AG08395 (cell line): ENCODE measurements at regions not wholly inside any gene's neighbourhood (a gene's known extent, or its start where the extent isn't known, plus 50 kb on each side); places are given as distances from the start of the nearest gene placed in this dataset.

Source experiments
- DNase-seq: peaks from one replicate; pipeline ENCODE4 v3.0.0; 2012; ENCODE audit warnings: mixed read lengths, low spot score

DNA sequence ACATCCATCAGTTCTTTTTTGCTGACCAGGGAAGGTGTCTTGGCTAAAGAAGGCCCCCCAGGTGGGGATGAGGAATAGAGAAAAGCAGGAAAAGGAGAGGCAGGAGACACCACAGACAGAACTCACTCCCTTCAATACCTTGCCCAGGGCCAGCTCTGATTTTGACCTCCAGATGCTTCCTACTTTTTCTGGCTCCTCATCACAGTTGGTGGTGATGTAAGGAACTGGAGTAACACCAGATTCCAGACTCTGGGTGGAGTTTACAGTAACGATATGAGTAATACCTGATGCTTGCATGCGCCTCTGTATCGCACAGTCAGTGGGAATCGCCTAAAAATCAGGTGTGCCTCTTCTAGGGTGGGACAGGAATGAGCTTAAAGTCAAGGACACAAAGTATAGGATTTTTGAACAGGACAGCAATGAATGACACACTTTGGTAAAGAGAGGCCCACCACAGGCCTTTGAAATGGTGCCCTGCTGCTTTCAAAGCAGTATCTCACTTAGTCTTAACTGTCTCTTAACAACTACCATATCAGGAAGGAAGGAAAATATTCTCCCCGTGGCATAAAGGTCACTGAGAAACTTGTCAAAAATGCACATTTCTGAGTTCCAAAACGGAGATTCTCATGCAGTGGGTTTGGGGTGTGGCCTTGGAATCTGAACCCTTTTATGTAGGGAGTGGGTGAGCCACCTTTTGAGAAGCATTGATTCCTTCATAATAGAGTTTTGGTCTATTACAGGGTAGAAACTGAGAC is 140.8 kb downstream of the SNX19 start:
- peak; percentile 45 for DNase-seq

GRCh38 chr11:130776061-130776419 is 140.2 kb downstream of the SNX19 start:
- no peak for DNase-seq

DNA sequence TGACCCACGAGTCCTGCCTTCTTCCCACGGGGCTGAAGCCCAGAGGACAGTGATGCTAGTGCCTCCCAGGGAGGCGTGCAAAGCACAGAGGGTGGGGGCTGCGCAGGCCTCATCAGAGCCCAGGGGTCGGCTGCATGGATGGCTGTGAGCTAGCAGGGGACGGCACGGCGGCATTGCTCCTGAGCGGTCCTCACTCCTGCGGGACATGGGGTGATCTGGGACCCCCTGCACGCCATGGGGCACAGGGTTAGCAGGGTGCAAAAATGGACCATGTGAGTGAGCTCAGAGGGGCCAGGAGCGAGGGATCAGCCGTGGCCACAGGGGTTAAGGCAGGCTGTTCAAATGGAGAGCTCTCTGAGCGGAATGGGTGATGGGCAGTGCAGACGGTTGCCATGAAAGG is 138.3 kb downstream of the SNX19 start:
- DNase-seq: no peak

DNA sequence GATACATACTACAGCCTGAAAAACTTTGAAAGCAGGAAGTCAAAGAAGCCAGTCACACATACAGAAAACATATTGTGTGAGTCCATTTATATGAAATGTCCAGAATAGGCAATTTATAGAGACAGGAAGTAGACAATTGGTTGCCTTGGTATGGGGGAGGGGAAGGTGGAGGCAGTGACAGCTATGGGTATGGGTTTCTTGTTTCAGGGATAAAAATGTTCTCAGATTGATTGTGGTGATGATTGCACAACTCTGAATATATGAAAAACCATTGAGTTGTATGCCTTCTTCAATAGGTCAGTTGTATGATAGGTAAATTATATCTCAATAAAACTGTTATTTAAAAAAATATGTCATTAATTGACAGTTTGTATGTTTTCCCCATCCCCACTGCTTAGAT is 137.6 kb downstream of the SNX19 start:
- no peak for DNase-seq

DNA sequence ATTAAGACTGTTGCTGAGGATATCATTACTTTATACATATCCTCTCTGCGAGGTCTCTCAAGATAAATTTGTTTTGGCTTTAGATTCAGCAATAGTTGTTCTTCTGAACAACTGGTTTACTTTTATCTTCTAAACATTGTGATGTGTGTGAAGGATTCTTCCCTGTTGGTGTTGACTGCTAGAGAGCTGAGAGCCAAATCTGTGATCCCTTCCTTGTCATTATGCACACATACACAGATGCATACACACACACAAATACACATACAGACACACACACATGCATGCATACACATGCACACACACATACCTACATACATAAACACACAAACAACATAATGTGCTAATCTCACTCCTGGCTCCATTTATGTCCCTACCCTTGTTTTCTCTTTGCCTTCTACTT is 137.0 kb downstream of the SNX19 start:
- no peak for DNase-seq

DNA sequence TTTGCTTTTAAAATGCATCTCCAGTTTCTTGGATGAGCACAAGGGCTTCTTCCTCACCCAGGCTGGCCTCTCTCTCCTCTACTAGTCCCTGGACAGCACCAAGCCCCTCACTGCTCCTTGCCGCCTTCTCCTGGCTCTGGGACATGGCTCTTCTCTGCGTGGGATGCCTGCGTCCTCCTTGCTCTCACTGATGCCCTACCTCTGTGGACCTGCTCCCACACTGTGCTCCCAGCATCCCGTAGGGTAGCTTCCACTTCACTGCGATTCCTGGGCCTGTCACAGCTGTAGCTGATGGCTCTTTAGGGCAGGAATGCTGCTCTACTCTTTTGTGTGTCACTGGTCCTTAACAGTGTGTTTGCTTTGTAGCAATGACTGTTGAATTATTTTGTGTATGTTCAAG is 136.3 kb downstream of the SNX19 start:
- no peak for DNase-seq

DNA sequence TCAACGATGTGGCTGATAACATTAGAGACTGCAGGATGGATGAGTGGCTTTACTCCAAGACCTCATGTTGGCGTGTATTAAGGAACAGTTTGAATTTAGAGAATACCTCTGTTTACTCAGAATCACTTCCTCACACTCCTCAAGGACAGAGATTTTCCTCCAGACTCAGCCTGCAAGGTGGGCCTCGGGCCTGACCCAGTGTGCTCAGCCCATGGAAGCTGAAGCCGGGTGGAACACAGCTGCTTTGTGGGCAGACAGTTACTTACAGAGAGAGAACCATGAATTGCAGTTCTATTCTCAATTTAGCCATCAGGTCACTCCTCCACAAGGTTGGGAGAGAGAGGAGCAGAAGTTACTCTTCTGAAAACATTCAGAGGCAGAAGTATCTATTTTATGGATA is 135.8 kb downstream of the SNX19 start:
- no peak for DNase-seq

GRCh38 chr11:130781931-130782330 is 134.3 kb downstream of the SNX19 start:
- DNase-seq: peak; percentile 75

- DNase-seq: peak; percentile 21
These were observed 133.7 kb downstream of the SNX19 start for GRCh38 chr11:130782361-130783222.

- no peak for DNase-seq
These were observed 133.0 kb downstream of the SNX19 start for GRCh38 chr11:130783323-130783722.

- no peak for DNase-seq
These were observed 130.7 kb downstream of the SNX19 start for GRCh38 chr11:130785380-130786116.

DNA sequence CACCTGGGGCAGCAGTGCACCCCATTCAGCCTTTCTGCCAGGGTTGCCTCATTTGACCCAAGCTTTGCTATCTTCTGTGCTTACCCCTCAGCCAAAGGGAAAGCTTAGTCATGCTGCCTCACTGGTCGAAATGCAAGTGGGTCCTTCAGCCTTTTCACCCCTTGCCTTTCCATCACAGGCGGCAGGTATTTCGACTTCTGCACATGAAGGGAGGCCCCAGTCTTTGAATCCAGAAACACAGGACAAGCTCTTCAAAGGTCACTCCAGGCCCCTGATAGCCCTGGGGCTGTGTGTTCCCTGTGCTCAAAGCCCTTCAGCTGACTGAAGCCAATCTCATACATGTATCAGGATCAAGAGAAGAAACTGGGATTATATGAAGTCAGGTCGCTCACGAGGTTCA is 129.7 kb downstream of the SNX19 start:
- DNase-seq: no peak

GRCh38 chr11:130787092-130787616 is 129.1 kb downstream of the SNX19 start:
- DNase-seq: no peak

DNA sequence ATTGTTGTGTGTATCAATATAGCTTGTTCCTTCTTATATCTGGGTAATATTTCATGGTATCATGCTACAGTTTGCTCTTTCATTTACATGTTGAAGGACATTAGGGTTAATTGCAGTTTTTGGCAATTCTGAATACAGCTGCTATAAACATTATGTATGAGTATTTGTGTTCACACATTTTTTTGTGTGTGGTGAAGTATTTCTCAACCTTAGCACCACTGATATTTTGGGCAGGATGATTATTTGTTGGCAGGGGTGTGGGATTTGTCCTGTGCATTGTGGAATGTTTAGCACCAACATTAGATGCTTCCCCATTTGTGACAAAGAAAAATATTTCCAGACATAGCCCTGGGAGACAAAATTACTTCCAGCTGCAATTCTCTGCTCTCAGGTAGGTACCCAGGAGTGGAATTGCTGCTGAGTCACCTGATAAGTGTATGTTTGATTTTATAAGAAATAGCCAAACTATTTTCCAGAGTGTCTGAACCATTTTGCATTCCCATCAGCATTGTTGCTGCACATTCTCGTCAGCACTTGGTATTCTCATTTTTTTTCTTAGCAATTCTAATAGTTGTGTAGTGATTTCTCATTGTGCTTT is 128.2 kb downstream of the SNX19 start:
- no peak for DNase-seq

GRCh38 chr11:130789056-130789640 is 127.1 kb downstream of the SNX19 start:
- DNase-seq: no peak

DNA sequence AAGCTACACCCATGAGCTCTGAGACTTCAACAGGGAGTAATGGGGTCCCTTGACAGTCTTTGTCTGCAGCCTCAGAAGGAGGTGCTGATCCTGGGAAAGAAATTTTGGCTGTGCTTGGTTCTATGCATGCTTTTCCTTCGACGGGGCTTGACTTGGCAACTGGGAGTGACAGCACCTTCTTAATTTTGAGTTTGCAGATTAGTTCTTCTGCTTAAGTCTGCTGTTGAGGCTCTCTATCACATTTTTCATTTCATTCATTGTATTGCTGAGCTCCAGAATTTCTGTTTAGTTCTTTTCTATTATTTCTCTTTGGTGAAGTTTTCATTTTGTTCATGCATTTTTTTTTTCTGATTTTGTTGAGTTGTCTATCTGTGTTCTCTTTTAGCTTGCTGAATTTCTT is 125.6 kb downstream of the SNX19 start:
- DNase-seq: no peak

GRCh38 chr11:130792772-130793171 is 123.5 kb downstream of the SNX19 start:
- DNase-seq: no peak

DNA sequence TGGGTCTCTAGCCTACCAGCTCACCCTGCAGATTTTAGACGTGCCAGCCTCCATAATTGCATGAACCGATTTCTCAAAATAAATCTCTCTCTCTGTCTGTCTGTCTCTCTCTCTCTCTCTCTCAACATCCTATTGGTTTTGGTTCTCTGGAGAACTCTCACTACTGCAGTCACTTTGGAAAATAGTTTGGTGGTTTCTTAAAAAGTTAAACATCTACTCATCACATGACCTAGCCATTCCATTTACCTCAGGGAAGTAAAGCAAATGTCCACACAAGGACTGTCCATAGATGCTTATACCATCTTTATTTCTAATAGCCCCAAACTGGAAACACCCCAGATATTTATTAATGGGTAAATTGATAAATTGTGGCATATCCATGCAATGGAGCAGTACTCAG is 119.5 kb downstream of the SNX19 start:
- no peak for DNase-seq

DNA sequence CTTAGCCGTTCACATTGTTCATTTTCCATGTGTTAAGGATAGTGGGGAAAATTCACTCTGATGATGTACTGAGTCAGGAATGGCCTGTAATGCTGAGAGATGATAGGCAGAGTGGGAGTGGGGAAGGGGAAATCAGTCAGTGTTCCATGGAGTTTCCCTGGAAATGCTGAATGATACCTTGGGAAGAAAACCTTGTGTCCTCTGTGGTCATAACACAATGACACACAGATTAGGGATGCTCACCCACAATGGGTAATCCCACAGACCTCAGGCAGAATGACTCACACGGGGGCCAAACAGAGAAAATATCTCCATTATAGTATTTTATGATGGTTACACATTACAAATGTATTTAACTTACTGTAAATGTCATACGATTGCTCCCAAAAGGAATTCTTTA is 118.0 kb downstream of the SNX19 start:
- peak; percentile 93 for DNase-seq

DNA sequence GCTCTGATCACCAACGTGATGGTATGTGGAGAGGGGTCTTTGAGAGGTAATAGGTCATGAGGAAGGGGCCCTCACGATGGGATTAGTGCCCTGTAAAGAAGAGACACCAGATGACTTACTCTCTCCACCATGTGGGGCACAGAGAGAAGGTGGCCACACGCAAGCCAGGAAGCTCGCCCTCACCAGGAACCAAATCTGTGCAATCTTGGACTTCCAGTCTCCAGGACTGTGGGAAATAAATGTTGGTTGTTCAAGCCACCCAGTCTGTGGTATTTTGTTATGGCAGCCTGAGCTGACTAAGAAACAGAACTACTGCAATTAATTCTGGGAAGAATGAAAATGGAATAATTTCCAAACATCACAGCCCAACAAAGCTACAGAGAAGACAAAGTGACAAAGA is 117.5 kb downstream of the SNX19 start:
- no peak for DNase-seq

DNA sequence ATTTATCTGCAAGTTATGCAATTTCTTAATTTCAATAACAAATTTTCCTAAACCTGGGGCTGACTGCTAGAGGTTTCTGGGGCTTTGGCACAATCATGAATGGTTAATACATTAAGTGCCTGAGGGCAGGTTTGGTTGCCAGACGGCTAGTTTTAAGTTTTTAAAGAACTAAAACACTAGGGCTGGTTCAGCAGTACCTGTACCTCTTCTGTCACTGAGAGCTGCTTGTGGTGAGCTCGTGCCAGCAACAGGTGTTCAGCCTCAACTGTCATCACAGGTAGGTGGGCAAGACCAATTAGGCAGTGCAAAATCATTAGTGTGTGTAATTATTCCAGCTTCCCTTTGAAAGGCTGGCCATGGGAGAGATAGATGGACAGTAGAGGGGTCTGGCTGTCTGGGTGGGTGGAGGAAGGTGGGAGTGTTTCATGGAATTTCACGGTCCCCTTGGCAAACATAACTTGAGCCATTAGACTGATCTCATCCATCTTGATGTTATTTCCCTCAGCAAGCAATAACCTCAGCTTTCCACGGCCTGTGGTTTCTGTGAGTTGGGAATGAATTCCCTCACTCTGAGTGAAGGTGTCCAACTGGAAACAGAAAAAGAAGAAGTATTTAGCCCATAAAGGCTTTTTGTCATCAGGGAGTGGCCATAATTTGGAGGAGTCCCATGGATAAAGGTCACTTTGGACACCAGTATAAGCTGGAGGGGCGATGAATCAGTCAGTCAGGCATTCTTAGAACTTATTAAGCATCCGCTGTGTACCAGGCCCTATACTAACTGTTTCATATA is 114.8 kb downstream of the SNX19 start:
- DNase-seq: peak; percentile 39
